ENCODE measurements at regions not wholly inside any gene's neighbourhood (a gene's known extent, or its start where the extent isn't known, plus 50 kb on each side); places are given as distances from the start of the nearest gene placed in this dataset.

- FAIRE-seq (no peak), DNase-seq (ENCODE audit: low read depth) (no peak)
- Histone ChIP-seq H3K4me3 (ENCODE audit: low read depth, low read length) (no peak overlapping the region), H3K27me3 (ENCODE audit: control insufficient read depth, insufficient read depth, low read length) (no peaks in the 10 kb centered on the region), H3K36me3 (ENCODE audit: control insufficient read depth, insufficient read depth, low read length) (no peaks in the 10 kb centered on the region)
- TF ChIP-seq CTCF (IDR thresholded peaks at IDR 0.05; ENCODE audit: insufficient read depth, low read length, severe bottlenecking) = no peak
Measured at GRCh38 chr10:129244298-129244697, 222.7 kb upstream of the MGMT start.

- no peak for TF ChIP-seq CTCF (IDR thresholded peaks at IDR 0.05; ENCODE audit: insufficient read depth, low read length, severe bottlenecking)
- no peaks in the 10 kb centered on the region for H3K36me3 ChIP-seq (ENCODE audit: control insufficient read depth, insufficient read depth, low read length)
- FAIRE-seq = no peak
- H3K4me3 ChIP-seq (ENCODE audit: low read depth, low read length) = no peak overlapping the region
- H3K27me3 ChIP-seq (ENCODE audit: control insufficient read depth, insufficient read depth, low read length) = no peaks in the 10 kb centered on the region
- no peak for DNase-seq (ENCODE audit: low read depth)
Measured at GRCh38 chr10:129244757-129245156, 222.3 kb upstream of the MGMT start.

- Histone ChIP-seq H3K36me3 (ENCODE audit: control insufficient read depth, insufficient read depth, low read length) (no peaks in the 10 kb centered on the region), H3K4me3 (ENCODE audit: low read depth, low read length) (no peak overlapping the region), H3K27me3 (ENCODE audit: control insufficient read depth, insufficient read depth, low read length) (no peaks in the 10 kb centered on the region)
- DNase-seq (ENCODE audit: low read depth) (no peak), FAIRE-seq (no peak)
- no peak for TF ChIP-seq CTCF (IDR thresholded peaks at IDR 0.05; ENCODE audit: insufficient read depth, low read length, severe bottlenecking)
Measured at GRCh38 chr10:129253161-129253864, 213.7 kb upstream of the MGMT start.

GRCh38 chr10:129253865-129254179 lies 213.2 kb upstream of the MGMT start:
- no peak for TF ChIP-seq CTCF (IDR thresholded peaks at IDR 0.05; ENCODE audit: insufficient read depth, low read length, severe bottlenecking)
- Histone ChIP-seq H3K36me3 (ENCODE audit: control insufficient read depth, insufficient read depth, low read length) (no peaks in the 10 kb centered on the region), H3K27me3 (ENCODE audit: control insufficient read depth, insufficient read depth, low read length) (no peaks in the 10 kb centered on the region), H3K4me3 (ENCODE audit: low read depth, low read length) (no peak overlapping the region)
- no peak for FAIRE-seq
- no peak for DNase-seq (ENCODE audit: low read depth)

GRCh38 chr10:129258283-129258923 lies 208.6 kb upstream of the MGMT start:
- H3K4me3 ChIP-seq (ENCODE audit: low read depth, low read length) = no peak overlapping the region
- FAIRE-seq (no peak), DNase-seq (ENCODE audit: low read depth) (no peak)

More at GRCh38 chr10:129258283-129258923, 208.6 kb upstream of the MGMT start:
- no peak for TF ChIP-seq CTCF (IDR thresholded peaks at IDR 0.05; ENCODE audit: insufficient read depth, low read length, severe bottlenecking)
- no peaks in the 10 kb centered on the region for H3K27me3 ChIP-seq (ENCODE audit: control insufficient read depth, insufficient read depth, low read length)
- H3K36me3 ChIP-seq (ENCODE audit: control insufficient read depth, insufficient read depth, low read length) = no peaks in the 10 kb centered on the region

Data from bronchial epithelial cell (primary cell).